Inferior parietal cortex (tissue), 1 donor: ENCODE measurements at regions not wholly inside any gene's neighbourhood (a gene's known extent, or its start where the extent isn't known, plus 50 kb on each side); places are given as distances from the start of the nearest gene placed in this dataset.
"Not testable (repeated sequence)": the region's sequence is repeated elsewhere in the genome, so short reads cannot be mapped to it uniquely, and the experiment has no call there.

ENCODE experiments used
- DNase-seq: peaks from one replicate; pipeline ENCODE4 v3.0.0-alpha.2; 2016; ENCODE audit errors: extremely low spot score

DNA sequence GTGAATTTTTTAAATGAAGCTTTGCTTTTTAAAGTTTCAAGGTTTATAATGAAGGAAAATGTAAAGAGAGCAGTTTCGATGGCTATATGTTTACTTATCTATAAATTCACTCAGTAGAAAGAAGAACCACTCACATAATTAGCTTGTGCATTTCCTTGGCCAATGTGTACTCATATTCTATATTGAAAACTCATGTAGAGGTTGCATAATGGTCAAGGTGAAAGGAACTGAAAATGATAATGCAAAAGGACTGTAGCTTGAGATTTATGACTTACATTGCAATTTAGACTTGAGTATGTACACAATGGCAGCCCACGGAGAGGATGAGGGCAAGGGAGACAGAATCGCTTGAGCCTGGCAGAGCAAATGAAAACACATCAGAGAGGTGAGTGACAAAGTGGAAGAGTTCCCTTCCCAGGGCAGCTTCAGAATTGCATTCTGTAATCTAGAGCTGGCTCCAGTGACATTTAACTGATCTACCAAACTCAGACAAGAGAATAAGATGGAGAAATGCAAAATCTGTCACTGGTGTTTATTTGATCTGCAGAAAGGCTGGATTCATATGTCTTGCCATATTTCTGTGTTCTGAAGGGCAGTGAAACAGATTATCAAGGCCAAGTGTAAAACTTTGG, 191.8 kb downstream of the TMEM200A start:
- DNase-seq = no peak

- DNase-seq = no peak
Measured at GRCh38 chr6:130558131-130558530, 192.3 kb downstream of the TMEM200A start.

- DNase-seq = no peak
Measured at GRCh38 chr6:130559166-130559565, 193.3 kb downstream of the TMEM200A start.

DNA sequence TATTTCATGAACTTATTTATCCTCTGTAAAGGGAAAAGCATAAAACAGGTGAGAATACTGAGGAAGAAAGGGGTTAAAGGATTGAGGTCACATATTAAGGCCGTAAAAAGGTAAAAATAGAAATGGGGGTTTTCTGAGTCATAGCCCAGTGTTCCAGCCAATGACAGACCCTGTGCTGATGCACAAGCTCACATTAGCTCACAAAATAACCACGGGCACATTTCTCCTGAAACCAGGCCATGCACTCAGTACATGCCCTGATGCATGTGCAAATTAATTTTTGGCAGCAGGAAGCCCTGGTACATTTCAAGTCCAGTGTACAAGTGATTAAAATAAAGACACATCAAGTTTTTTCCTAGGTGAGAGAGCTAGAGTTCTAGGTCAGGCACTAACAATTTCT, 194.4 kb downstream of the TMEM200A start:
- no peak for DNase-seq

- DNase-seq = not testable (repeated sequence)
Measured at GRCh38 chr6:130561159-130561558, 195.3 kb downstream of the TMEM200A start.

DNA sequence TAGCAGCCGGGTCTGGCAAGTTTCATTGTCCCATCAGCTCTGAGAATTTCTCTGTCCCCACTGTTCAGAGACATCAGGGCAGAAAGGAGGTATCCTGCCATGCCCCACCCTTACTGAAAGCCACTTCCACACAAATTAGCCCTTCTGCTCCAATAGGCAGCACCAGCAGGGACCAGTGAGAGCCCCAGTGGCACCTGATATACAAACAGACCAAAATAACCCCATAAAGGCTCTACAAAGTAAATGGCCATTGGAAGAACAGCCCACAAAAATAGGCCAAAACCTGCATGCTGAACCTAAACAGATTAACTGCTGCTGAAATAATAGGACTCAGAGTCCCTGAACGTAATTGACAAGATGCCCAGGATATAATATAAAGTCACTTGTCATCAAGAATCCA, 199.9 kb downstream of the TMEM200A start:
- DNase-seq = no peak

GRCh38 chr6:130574146-130574545, 208.3 kb downstream of the TMEM200A start:
- no peak for DNase-seq

DNA sequence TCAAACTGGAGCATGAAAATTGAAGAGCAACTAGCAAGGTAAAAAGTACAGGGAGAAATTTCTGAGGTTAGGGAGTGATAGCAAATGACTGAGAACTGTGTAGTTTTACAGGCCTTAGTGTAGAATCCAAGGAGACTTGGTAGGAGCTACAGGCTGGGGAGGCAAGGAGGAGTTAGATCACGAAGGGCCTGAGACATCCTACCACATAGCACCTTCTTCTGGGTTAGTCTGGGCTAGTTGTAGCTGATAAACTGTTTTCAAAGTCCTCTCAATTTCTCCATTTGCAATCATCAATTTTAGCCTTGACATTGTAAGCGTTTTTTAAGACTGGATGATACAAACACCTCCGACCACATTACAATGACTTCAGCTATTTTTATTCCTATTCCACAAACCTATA, 209.7 kb downstream of the TMEM200A start:
- no peak for DNase-seq

DNA sequence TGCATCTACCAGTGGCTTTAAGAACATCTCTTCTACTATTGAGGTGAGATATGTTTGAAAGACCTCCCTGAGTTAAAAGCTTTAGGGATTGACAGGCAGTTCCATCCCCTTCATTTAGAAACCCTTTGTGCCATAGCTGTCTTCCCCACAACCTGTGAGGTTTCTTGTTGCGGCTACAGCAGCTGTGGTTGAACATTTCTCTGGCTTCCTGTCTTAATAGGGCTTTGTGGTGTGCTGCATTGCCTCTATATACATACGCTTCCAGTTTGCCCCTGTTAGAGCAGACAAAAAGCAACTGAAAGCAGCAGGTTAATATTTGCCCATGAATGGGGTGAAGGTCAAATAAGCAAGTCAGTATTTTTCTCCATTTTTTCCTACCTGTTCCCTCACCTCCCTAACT, 210.2 kb downstream of the TMEM200A start:
- no peak for DNase-seq

DNA sequence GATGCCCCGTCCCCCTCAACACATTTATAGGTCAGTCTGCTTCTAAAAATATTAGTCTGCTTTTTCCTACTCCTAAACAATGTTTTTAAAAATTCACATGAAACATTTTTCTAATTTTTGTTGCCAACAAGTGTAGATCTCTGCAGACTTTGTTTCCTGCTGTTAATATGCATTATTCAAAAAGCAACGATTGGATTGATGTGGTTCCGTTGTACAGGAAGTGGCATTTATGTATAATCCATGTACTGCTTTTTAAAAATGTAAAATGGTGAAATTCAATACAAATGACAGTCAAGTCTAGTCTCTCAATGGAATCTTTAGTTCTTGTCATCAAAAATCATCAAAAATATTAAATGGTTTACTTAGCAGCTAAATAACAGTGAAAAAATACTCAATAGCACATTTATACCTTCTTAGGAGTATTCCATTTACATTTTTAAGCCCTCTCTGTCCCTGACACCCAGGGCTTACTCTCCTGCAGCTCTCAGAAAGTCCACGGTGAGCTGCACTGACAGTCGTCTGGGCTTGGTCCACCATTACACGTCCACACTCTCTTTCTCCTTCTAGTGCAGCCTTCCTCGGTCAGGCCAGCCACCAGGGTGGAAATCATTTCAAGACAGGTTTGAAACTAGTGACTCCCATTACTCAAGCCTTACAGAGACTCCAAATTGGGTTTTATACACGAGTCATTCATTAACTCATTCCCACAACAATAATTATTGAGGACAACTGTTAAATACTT, 211.5 kb downstream of the TMEM200A start:
- DNase-seq = no peak

DNA sequence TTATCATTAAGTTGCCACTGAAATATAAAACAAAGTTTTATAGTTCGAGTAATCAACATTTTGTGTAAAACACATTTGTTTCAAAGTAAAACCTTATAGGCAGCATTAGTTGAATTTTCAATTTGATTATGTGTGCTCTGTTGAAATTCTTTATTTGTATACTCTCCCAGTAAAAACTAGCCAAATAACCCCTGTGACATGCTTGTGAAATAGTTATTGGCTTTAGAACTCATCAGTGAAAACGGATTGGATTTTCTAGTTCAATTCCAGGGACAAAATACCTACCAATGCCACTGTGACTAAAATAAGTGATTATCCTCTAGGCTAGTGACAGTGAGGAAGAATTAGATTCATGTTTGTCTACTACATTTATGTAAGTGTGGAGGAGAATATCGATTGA, 212.9 kb downstream of the TMEM200A start:
- DNase-seq = no peak

- DNase-seq = no peak
Measured at GRCh38 chr6:130583268-130583667, 217.5 kb downstream of the TMEM200A start.

GRCh38 chr6:130585587-130585986, 219.8 kb downstream of the TMEM200A start:
- no peak for DNase-seq

DNA sequence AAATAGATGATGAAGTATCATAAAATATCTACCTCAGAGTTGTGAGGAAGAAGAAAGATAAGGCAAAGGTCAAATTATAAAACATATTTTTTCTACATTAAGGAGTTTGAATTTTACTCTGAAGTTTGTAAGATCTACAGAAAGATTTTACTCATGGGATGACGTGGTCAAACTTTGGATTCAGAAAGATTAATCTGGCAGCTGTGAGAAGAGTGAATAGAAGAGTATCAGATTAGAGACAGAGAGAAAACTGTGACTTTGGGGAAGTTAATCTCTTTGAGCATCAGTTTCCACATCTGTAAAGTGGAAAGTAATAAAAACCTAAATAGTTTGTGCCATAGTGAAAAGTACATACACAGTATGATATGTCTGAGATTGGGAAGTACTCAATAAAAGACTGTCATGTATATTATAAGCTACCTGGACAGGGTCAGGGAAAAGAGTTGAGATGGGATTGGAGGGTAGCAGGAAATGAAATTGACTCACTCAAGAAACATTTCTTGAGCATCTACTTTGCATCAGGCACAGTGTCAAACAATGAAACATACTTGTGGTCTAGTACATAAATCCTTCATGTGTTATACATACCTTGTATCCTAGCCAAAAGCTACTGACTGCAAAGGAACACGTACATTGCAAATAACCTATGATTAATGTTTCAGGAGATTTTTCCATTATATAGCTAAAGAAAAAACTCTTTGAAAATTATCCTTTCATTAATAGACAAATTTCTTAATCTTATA, 222.1 kb downstream of the TMEM200A start:
- no peak for DNase-seq

GRCh38 chr6:130593200-130593599, 227.4 kb downstream of the TMEM200A start:
- no peak for DNase-seq

- no peak for DNase-seq
Measured at GRCh38 chr6:130593948-130594347, 228.1 kb downstream of the TMEM200A start.

DNA sequence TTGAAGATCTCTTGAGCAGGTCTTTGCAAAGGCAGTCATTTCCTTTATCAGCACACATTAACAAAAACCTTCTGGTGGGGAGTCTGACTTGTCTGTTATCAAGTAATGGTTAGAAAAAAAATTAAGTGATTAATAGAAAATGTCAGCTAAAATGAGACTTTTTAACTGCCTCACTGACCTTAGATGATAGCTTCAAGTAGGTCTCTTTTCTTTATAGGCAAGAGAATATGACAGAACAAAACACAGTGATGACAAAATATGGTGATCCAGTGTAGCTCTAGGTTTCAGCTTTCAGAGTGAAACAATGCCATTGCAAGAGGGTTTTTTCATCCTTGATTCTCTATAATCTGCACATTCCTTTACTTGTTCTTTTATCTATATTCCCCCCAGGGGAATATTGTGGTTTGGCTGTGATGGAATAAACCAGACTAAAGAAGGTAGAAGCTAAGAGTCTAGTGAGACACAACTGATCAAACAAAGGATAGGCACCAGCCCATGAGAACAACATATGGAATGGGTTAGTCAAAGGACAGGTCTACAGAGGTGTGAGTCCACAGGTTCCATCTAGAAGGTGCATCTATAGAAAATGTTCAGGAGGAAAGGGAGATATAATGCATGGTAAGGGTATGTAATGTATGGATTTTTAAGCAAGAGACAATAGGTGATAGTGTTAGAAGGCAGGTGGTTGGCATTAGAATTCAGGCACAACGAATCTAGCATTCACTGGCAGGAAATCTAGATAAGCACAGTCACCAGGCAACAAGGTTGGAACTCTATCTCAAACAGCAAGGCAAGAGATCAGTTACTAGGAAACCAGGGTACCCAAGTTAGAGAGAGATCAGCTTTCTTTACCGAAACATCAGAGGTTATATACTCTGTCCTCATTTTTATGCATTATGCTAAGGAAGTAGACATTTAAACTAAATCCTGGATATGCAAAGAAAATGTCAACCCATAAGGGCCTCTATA, 228.9 kb upstream of the SMLR1 start:
- DNase-seq = no peak

- no peak for DNase-seq
Measured at GRCh38 chr6:130600880-130601341, 226.3 kb upstream of the SMLR1 start.

GRCh38 chr6:130602151-130602770, 224.9 kb upstream of the SMLR1 start:
- no peak for DNase-seq

GRCh38 chr6:130603391-130603790, 223.8 kb upstream of the SMLR1 start:
- DNase-seq = no peak

- DNase-seq = no peak
Measured at GRCh38 chr6:130604841-130605399, 222.3 kb upstream of the SMLR1 start.
